Lung (tissue), 11 donors: ENCODE measurements at regions not wholly inside any gene's neighbourhood (a gene's known extent, or its start where the extent isn't known, plus 50 kb on each side); places are given as distances from the start of the nearest gene placed in this dataset.

Experiments
- ATAC-seq: fragments of 200-7000 bp; cut with Tn5 transposase; one replicate; pipeline ENCODE4 v1.9.1; 2020; ENCODE audit warnings: moderate number of reproducible peaks; ENCODE audit not compliant: insufficient read depth, low FRiP score
- DNase-seq, 3 donors: peaks; one replicate each; pipeline ENCODE4 v3.0.0-alpha.2; 2013 to 2017
- H3K27ac ChIP-seq, 2 donors: one replicate each; pipeline ENCODE4 v1.5.1; 2013; ENCODE audit warnings: mild to moderate bottlenecking in 2 of 2, moderate library complexity in 2 of 2, control low read depth in 1 of 2, inconsistent platforms in 1 of 2, low read depth in 1 of 2, low read length in 1 of 2
- H3K27me3 ChIP-seq, 3 donors: one replicate each; pipeline ENCODE4 v1.5.1; 2013; ENCODE audit warnings: low read length in 2 of 3; ENCODE audit not compliant: control insufficient read depth in 3 of 3, insufficient read depth in 3 of 3
- H3K36me3 ChIP-seq, 4 donors: one replicate each; pipeline ENCODE4 v1.5.1; 2013; ENCODE audit warnings: low read length in 4 of 4, mild to moderate bottlenecking in 1 of 4, moderate library complexity in 1 of 4; ENCODE audit not compliant: control insufficient read depth in 4 of 4, insufficient read depth in 4 of 4
- H3K4me1 ChIP-seq, 5 donors: one replicate each; pipeline ENCODE4 v1.5.1; 2013; ENCODE audit warnings: low read length in 5 of 5, mild to moderate bottlenecking in 2 of 5, moderate library complexity in 1 of 5; ENCODE audit not compliant: control insufficient read depth in 5 of 5, insufficient read depth in 5 of 5
- H3K4me3 ChIP-seq: one replicate; pipeline ENCODE4 v1.5.1; 2013; ENCODE audit warnings: mild to moderate bottlenecking, control low read depth, moderate library complexity
- H3K9ac ChIP-seq, 2 donors: one replicate each; pipeline ENCODE4 v1.5.1; 2013; ENCODE audit warnings: low read length in 2 of 2, control low read depth in 1 of 2; ENCODE audit not compliant: insufficient read depth in 1 of 2
- H3K9me3 ChIP-seq, 4 donors: one replicate each; pipeline ENCODE4 v1.5.1; 2013; ENCODE audit warnings: low read length in 3 of 4, mild to moderate bottlenecking in 1 of 4, moderate library complexity in 1 of 4; ENCODE audit not compliant: control insufficient read depth in 4 of 4, insufficient read depth in 3 of 4
- WGBS, 2 donors: extraction: QIAGEN DNeasy Blood & Tissue Kit; methylation state at CpG; one replicate each; pipeline ENCODE4 v1.1.7; 2013; 5-methylcytosine and 5-hydroxymethylcytosine counted together
- TF ChIP-seq, protein P1 (sequence below): IDR thresholded peaks from 2 replicates; pipeline ENCODE4 v1.5.1; 2012; ENCODE audit warnings: mild to moderate bottlenecking; ENCODE audit errors: control extremely low read depth, extremely low read depth
- donor health status: control.
- donor health status: control.
- donor health status: Bipolar disorder and iron deficiency.
- donor health status: healthy.
- donor health status: DM: yes; HTN: yes; CAD: no.

DNA sequence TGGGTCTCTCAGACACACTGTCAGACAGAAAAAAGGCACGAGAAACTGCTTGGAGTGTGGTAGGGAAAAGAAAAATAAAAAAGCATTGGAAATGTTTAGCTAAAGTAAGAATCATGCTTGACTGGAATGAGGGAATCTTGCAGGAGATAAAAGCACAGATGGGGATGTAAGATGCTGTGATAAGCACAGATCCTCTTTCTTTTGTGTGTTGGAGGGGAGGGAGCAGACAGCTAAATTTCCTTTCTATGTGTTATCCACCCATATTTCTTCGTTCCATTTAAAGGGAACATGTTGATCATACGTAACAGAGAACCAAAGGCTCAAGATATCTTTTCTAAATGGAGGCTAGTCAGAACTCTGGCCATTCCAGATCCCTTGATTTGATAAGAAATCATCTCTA lies 614.0 kb upstream of the LCORL start:
- Histone ChIP-seq H3K9ac (no peak overlapping the region), H3K27ac (no peak overlapping the region), H3K4me1 (peaks cover 0 to 63% (median 11%) of the 10 kb centered on the region in 5 donors), H3K36me3 (no peaks in the 10 kb centered on the region), H3K4me3 (no peak overlapping the region), H3K27me3 (no peaks in the 10 kb centered on the region), H3K9me3 (peaks cover 0 to 3% (median 0%) of the 10 kb centered on the region in 4 donors)
- TF ChIP-seq, protein P1, sequence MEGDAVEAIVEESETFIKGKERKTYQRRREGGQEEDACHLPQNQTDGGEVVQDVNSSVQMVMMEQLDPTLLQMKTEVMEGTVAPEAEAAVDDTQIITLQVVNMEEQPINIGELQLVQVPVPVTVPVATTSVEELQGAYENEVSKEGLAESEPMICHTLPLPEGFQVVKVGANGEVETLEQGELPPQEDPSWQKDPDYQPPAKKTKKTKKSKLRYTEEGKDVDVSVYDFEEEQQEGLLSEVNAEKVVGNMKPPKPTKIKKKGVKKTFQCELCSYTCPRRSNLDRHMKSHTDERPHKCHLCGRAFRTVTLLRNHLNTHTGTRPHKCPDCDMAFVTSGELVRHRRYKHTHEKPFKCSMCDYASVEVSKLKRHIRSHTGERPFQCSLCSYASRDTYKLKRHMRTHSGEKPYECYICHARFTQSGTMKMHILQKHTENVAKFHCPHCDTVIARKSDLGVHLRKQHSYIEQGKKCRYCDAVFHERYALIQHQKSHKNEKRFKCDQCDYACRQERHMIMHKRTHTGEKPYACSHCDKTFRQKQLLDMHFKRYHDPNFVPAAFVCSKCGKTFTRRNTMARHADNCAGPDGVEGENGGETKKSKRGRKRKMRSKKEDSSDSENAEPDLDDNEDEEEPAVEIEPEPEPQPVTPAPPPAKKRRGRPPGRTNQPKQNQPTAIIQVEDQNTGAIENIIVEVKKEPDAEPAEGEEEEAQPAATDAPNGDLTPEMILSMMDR, result no peak
- ATAC-seq, result no peak
- DNase-seq, result peak in 1 of 3 donors; percentile 10
- WGBS, 2 donors, result 57 to 76% methylated on average over 3 of the region's 3 CpGs

DNA sequence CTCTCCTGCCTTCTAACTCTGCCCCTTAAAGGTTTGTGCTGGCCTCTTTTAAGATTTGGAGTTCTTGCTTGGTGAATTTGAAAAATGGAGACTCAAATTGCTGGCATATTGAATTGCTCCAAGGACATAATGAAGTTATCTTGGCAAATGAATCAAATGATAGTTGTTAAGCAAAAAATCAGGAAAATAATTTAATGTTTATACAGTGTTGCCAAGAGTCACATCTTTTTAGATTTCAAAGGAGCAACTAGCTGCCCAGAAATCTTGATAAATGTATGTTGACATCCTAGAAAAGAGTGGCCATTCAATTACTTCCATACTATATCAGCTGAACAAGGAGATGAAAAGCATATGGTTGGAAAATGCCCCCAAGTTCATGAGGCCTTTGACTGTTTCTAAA lies 610.0 kb upstream of the LCORL start:
- Histone ChIP-seq H3K36me3 (no peaks in the 10 kb centered on the region), H3K4me1 (peaks cover 0 to 34% (median 0%) of the 10 kb centered on the region in 5 donors), H3K9ac (no peak overlapping the region), H3K4me3 (no peak overlapping the region), H3K9me3 (peaks cover 0 to 3% (median 0%) of the 10 kb centered on the region in 4 donors), H3K27me3 (no peaks in the 10 kb centered on the region), H3K27ac (no peak overlapping the region)
- TF ChIP-seq, protein P1, result no peak
- ATAC-seq, result no peak
- peak in 2 of 3 donors; percentile 88 to 89 for DNase-seq

DNA sequence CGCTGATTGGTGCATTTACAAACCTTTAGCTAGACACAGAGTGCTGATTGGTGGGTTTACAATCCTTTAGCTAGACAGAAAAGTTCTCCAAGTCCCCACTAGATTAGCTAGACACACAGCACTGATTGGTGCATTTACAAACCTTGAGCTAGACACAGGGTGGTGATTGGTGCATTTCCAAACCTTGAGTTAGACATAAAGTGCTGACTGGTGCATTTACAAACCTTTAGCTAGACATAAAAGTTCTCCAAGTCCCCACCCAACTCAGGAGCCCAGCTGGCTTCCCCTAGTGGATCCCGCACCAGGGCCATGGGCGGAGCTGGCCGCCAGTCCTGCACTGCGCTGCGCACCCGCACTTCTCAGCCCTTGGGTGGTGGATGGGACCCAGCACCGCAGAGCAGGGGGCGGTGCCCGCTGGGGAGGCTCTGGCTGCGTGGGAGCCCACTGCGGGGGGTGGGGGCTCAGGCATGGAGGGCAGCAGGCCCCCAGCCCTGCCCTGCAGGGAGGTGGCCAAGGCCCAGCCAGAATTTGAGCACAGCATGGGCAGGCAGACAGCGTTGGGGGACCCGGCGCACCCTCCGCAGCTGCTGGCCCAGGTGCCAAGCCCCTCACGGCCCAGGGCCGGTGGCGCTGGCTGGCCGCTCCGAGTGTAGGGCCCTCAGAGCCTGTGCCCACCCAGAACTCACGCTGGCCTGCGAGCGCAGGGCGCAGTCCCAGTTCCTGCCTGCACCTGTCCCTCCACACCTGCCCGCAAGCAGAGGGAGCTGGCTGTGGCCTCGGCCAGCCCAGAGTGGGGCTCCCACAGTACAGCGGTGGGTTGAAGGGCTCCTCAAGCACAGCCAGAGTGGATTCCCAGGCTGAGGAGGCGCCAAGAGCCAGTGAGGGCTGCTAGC lies 608.9 kb upstream of the LCORL start:
- TF ChIP-seq, protein P1, result no peak
- ATAC-seq (no peak), DNase-seq (no peak)
- peaks cover 0 to 24% (median 0%) of the 10 kb centered on the region in 5 donors for H3K4me1 ChIP-seq
- H3K9ac ChIP-seq, result no peak overlapping the region
- WGBS, 2 donors, result 91% methylated on average over 27 to 29 of the region's 29 CpGs
- H3K27me3 ChIP-seq, result no peaks in the 10 kb centered on the region
- no peak overlapping the region for H3K27ac ChIP-seq
- no peaks in the 10 kb centered on the region for H3K36me3 ChIP-seq
- no peak overlapping the region for H3K4me3 ChIP-seq
- peaks cover 0 to 3% (median 0%) of the 10 kb centered on the region in 4 donors for H3K9me3 ChIP-seq
